NOMO-1 treated with dmso at 0.1 percent for 144 hours (cell line): ENCODE measurements at regions not wholly inside any gene's neighbourhood (a gene's known extent, or its start where the extent isn't known, plus 50 kb on each side); places are given as distances from the start of the nearest gene placed in this dataset.

Source experiments
- DNase-seq: peaks from one replicate; lab custom pipeline; 2025; ENCODE audit not compliant: unreplicated experiment; lab: John Stamatoyannopoulos, UW

GRCh38 chr13:38606699-38607535, 80.0 kb upstream of the FREM2 start:
- DNase-seq: no peak

GRCh38 chr13:38617936-38618335, 68.9 kb upstream of the FREM2 start:
- no peak for DNase-seq

- DNase-seq: no peak
These were observed 68.5 kb upstream of the FREM2 start for GRCh38 chr13:38618336-38618735.

- DNase-seq: no peak
These were observed 68.0 kb upstream of the FREM2 start for GRCh38 chr13:38618881-38619280.

GRCh38 chr13:38620876-38621275, 66.0 kb upstream of the FREM2 start:
- DNase-seq: no peak

- DNase-seq: no peak
These were observed 62.1 kb upstream of the FREM2 start for GRCh38 chr13:38624822-38625221.

GRCh38 chr13:38628554-38628953, 58.3 kb upstream of the FREM2 start:
- no peak for DNase-seq

GRCh38 chr13:38630780-38631179, 56.1 kb upstream of the FREM2 start:
- no peak for DNase-seq

- DNase-seq: no peak
These were observed 51.8 kb upstream of the FREM2 start for GRCh38 chr13:38635030-38635429.

GRCh38 chr13:38636073-38636472, 50.8 kb upstream of the FREM2 start:
- no peak for DNase-seq

GRCh38 chr13:38636761-38637160, 50.1 kb upstream of the FREM2 start:
- DNase-seq: no peak
